OCI-LY7 (cell line): ENCODE measurements at regions not wholly inside any gene's neighbourhood (a gene's known extent, or its start where the extent isn't known, plus 50 kb on each side); places are given as distances from the start of the nearest gene placed in this dataset.

Experiments
- EZH2phosphoT487 ChIP-seq: fragments of 200-600 bp; sonication (generic); IDR thresholded peaks from 2 replicates; pipeline ENCODE4 v1.6.1; 2018; ENCODE audit warnings: low read depth, borderline replicate concordance, mild to moderate bottlenecking, mixed run types, antibody characterized with exemption, low read length, moderate library complexity, mixed read lengths
- TF ChIP-seq, protein P1 (sequence below): fragments of 200-600 bp; sonication (generic); conservative IDR thresholded peaks from 2 replicates; pipeline ENCODE4 v1.5.1; 2014; ENCODE audit warnings: mild to moderate bottlenecking, antibody characterized with exemption, low read length, moderate library complexity, mixed read lengths

DNA sequence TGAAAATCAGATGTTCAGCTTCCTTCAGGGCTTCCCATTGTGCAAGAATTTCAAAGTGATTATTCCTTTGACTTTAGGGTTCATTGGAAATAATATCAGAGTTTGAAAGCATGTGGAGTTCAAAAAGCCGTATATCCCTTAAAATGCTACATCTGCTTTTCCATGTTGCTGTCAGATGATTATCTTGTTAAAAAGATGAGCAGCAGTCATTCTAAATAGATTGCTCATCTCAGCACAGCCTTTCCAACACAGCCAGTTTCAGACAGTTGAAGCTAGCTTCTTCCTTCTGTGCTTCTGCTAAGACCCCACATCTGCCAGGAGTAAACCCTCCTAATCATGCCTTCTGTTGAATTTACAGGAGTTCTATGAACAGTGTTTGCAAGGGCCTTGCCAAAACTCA is 204.4 kb upstream of the PTER start:
- TF ChIP-seq, protein P1, sequence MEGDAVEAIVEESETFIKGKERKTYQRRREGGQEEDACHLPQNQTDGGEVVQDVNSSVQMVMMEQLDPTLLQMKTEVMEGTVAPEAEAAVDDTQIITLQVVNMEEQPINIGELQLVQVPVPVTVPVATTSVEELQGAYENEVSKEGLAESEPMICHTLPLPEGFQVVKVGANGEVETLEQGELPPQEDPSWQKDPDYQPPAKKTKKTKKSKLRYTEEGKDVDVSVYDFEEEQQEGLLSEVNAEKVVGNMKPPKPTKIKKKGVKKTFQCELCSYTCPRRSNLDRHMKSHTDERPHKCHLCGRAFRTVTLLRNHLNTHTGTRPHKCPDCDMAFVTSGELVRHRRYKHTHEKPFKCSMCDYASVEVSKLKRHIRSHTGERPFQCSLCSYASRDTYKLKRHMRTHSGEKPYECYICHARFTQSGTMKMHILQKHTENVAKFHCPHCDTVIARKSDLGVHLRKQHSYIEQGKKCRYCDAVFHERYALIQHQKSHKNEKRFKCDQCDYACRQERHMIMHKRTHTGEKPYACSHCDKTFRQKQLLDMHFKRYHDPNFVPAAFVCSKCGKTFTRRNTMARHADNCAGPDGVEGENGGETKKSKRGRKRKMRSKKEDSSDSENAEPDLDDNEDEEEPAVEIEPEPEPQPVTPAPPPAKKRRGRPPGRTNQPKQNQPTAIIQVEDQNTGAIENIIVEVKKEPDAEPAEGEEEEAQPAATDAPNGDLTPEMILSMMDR: no peak
- TF ChIP-seq EZH2phosphoT487: no peak
